A673 (cell line): ENCODE measurements at regions not wholly inside any gene's neighbourhood (a gene's known extent, or its start where the extent isn't known, plus 50 kb on each side); places are given as distances from the start of the nearest gene placed in this dataset.

Source experiments
- BruUV-seq: library from RNA; stranded (reverse); fragments of 400-500 nt; replicated peaks from 2 replicates; lab custom pipeline; 2021; lab: Mats Ljungman, UMichigan
- CTCF ChIA-PET: fragments of 300-600 bp; sonication (Branson Sonifier 250); formaldehyde crosslinking; loops from one replicate; lab custom pipeline; 2022; ENCODE audit warnings: antibody characterized with exemption; lab: Charles Lee
- POLR2A ChIA-PET: fragments of 300-600 bp; sonication (Branson Sonifier 250); formaldehyde crosslinking; loops from one replicate; lab custom pipeline; 2022; ENCODE audit warnings: antibody characterized with exemption; ENCODE audit not compliant: low non-redundant PET; lab: Charles Lee
- DNase-seq: peaks from one replicate; pipeline ENCODE4 v3.0.0-alpha.2; 2015; ENCODE audit warnings: low spot score
- H3K27ac ChIP-seq: fragments of 200-600 bp; sonication (generic); 2 replicates; pipeline ENCODE4 v1.5.1; 2016; ENCODE audit warnings: mixed run types, low read depth, mild to moderate bottlenecking, mixed read lengths, antibody characterized with exemption, low read length; ENCODE audit not compliant: poor library complexity, severe bottlenecking
- H3K27me3 ChIP-seq: fragments of 200-600 bp; sonication (generic); replicated peaks from 2 replicates; pipeline ENCODE4 v1.6.1; 2017; ENCODE audit warnings: mixed run types, low read depth, mild to moderate bottlenecking, mixed read lengths, antibody characterized with exemption, low read length; ENCODE audit not compliant: insufficient read depth, poor library complexity
- H3K36me3 ChIP-seq: fragments of 200-600 bp; sonication (generic); 2 replicates; pipeline ENCODE4 v1.6.1; 2016; ENCODE audit warnings: mixed run types, mild to moderate bottlenecking, mixed read lengths, antibody characterized with exemption, low read length; ENCODE audit not compliant: insufficient read depth, poor library complexity, severe bottlenecking
- H3K4me1 ChIP-seq: fragments of 200-600 bp; sonication (generic); 2 replicates; pipeline ENCODE4 v1.6.1; 2017; ENCODE audit warnings: mixed run types, mild to moderate bottlenecking, mixed read lengths, antibody characterized with exemption, low read length; ENCODE audit not compliant: insufficient read depth, poor library complexity, severe bottlenecking
- H3K4me3 ChIP-seq: fragments of 200-600 bp; sonication (generic); 2 replicates; pipeline ENCODE4 v1.5.1; 2016; ENCODE audit warnings: low read depth, mixed run types, mild to moderate bottlenecking, mixed read lengths, low read length; ENCODE audit not compliant: poor library complexity, severe bottlenecking
- H3K9me3 ChIP-seq: fragments of 200-600 bp; sonication (generic); 2 replicates; pipeline ENCODE4 v1.6.1; 2016; ENCODE audit warnings: mixed run types, low read depth, mild to moderate bottlenecking, mixed read lengths, antibody characterized with exemption, low read length; ENCODE audit not compliant: poor library complexity, severe bottlenecking
- EZH2 ChIP-seq: fragments of 200-600 bp; sonication (generic); IDR thresholded peaks from 2 replicates; pipeline ENCODE4 v1.6.1; 2017; ENCODE audit warnings: borderline replicate concordance, low read depth, mild to moderate bottlenecking, mixed read lengths, antibody characterized with exemption, low read length; ENCODE audit not compliant: poor library complexity, severe bottlenecking
- intact Hi-C: fragments of 100-400 bp; cut with micrococcal nuclease; formaldehyde crosslinking; loops from one replicate; pipeline ENCODE4 v1.10.0; 2022; ENCODE audit not compliant: unreplicated experiment
- TF ChIP-seq, protein P1 (sequence below): fragments of 300-800, 200-600 bp; sonication (generic); conservative IDR thresholded peaks from 2 replicates; pipeline ENCODE4 v1.5.1; 2017; ENCODE audit warnings: low read depth, mild to moderate bottlenecking, antibody characterized with exemption, low read length, moderate library complexity, mixed read lengths

DNA sequence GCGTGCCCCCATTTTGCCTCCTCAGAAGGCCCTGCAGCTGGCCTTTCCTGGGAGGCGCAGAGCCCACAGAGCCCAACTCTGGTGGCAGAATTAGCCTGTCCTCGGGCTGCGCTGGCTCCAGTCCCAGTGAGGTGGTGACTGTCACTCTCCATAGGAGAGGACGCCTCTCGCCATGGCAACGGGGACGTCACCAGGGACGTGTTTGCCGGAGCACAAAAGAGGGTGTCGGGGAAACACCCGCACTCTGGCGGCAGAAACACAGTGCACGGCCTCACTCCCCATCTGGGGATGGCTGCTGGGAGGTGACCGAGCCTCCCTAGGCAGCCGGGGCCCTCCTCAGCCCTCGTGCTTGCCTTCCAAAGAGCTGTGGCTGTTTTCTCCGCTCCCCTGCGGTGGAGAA, 50.2 kb upstream of the NCOR2 start:
- H3K36me3 ChIP-seq: no peaks in the 10 kb centered on the region
- ChIA-PET CTCF (no interaction called here), POLR2A (no interaction called here)
- H3K4me3 ChIP-seq: no peak overlapping the region
- TF ChIP-seq EZH2: no peak
- TF ChIP-seq, protein P1, sequence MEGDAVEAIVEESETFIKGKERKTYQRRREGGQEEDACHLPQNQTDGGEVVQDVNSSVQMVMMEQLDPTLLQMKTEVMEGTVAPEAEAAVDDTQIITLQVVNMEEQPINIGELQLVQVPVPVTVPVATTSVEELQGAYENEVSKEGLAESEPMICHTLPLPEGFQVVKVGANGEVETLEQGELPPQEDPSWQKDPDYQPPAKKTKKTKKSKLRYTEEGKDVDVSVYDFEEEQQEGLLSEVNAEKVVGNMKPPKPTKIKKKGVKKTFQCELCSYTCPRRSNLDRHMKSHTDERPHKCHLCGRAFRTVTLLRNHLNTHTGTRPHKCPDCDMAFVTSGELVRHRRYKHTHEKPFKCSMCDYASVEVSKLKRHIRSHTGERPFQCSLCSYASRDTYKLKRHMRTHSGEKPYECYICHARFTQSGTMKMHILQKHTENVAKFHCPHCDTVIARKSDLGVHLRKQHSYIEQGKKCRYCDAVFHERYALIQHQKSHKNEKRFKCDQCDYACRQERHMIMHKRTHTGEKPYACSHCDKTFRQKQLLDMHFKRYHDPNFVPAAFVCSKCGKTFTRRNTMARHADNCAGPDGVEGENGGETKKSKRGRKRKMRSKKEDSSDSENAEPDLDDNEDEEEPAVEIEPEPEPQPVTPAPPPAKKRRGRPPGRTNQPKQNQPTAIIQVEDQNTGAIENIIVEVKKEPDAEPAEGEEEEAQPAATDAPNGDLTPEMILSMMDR: no peak
- DNase-seq: peak; percentile 65
- H3K9me3 ChIP-seq: no peaks in the 10 kb centered on the region
- intact Hi-C loops: no loop called here
- H3K27ac ChIP-seq: no peak overlapping the region
- no peaks in the 10 kb centered on the region for H3K27me3 ChIP-seq
- H3K4me1 ChIP-seq: no peaks in the 10 kb centered on the region
- BruUV-seq: no TSS peak
